ENCODE measurements at regions not wholly inside any gene's neighbourhood (a gene's known extent, or its start where the extent isn't known, plus 50 kb on each side); places are given as distances from the start of the nearest gene placed in this dataset.
A peak's percentile ranks its signal among the peaks of the same experiment; 100 is the strongest.
"Not testable (repeated sequence)": the region's sequence is repeated elsewhere in the genome, so short reads cannot be mapped to it uniquely, and the experiment has no call there.

- no peak for DNase-seq
Measured at GRCh38 chr5:124203303-124203702, 543.1 kb downstream of the ZNF608 start.

GRCh38 chr5:124200381-124200780 is 546.1 kb downstream of the ZNF608 start:
- DNase-seq, result no peak

GRCh38 chr5:124199893-124200292 is 546.5 kb downstream of the ZNF608 start:
- DNase-seq, result no peak

- DNase-seq, result no peak
Measured at GRCh38 chr5:124195411-124195810, 551.0 kb downstream of the ZNF608 start.

- no peak for DNase-seq
Measured at GRCh38 chr5:124194282-124194681, 552.2 kb downstream of the ZNF608 start.

GRCh38 chr5:124193371-124193789 is 553.1 kb downstream of the ZNF608 start:
- DNase-seq, result no peak

GRCh38 chr5:124192716-124193115 is 553.7 kb downstream of the ZNF608 start:
- no peak for DNase-seq

GRCh38 chr5:124185716-124186115 is 560.7 kb downstream of the ZNF608 start:
- no peak for DNase-seq

GRCh38 chr5:124182133-124182532 is 564.3 kb downstream of the ZNF608 start:
- no peak for DNase-seq

GRCh38 chr5:124180875-124181461 is 565.5 kb downstream of the ZNF608 start:
- DNase-seq, result no peak

GRCh38 chr5:124180299-124180874 is 566.1 kb downstream of the ZNF608 start:
- no peak for DNase-seq

GRCh38 chr5:124179819-124180218 is 566.6 kb downstream of the ZNF608 start:
- no peak for DNase-seq

- no peak for DNase-seq
Measured at GRCh38 chr5:124178050-124178449, 568.4 kb downstream of the ZNF608 start.

GRCh38 chr5:124176692-124177091 is 569.7 kb downstream of the ZNF608 start:
- no peak for DNase-seq

GRCh38 chr5:124173386-124173785 is 573.1 kb downstream of the ZNF608 start:
- DNase-seq, result no peak

GRCh38 chr5:124172389-124173003 is 573.9 kb downstream of the ZNF608 start:
- DNase-seq, result no peak

- not testable (repeated sequence) for DNase-seq
Measured at GRCh38 chr5:124168093-124168492, 578.3 kb downstream of the ZNF608 start.

GRCh38 chr5:124162767-124163532 is 583.5 kb downstream of the ZNF608 start:
- DNase-seq, result peak; percentile 52

- DNase-seq, result no peak
Measured at GRCh38 chr5:124161266-124161665, 585.2 kb downstream of the ZNF608 start.

GRCh38 chr5:124160265-124160664 is 586.2 kb downstream of the ZNF608 start:
- DNase-seq, result no peak

GRCh38 chr5:124157320-124157719 is 589.1 kb downstream of the ZNF608 start:
- no peak for DNase-seq

- DNase-seq, result no peak
Measured at GRCh38 chr5:124156415-124156996, 589.9 kb downstream of the ZNF608 start.

- DNase-seq, result no peak
Measured at GRCh38 chr5:124154714-124155113, 591.7 kb downstream of the ZNF608 start.

Measured in right forelimb (tissue), 1 donor.